ENCODE measurements at regions not wholly inside any gene's neighbourhood (a gene's known extent, or its start where the extent isn't known, plus 50 kb on each side); places are given as distances from the start of the nearest gene placed in this dataset.
"Not testable (repeated sequence)": the region's sequence is repeated elsewhere in the genome, so short reads cannot be mapped to it uniquely, and the experiment has no call there.

DNA sequence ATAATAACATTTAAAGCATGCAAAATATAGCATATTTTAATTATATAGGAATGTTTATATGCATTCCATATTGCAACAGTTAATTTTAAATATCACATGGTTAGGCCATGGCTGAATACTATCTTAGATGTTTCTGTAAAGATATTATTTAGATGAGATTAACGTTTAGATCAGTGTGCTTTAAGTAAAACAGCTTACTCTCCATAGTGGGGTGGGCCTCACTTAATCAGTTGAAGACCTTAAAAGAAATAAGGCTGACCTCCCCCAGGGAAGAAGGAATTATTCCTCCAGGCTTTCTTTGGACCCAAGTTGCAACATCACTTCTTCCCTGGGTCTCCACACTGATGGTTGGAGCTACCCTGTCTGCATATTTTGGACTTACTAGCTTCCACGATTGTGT lies 1246.5 kb downstream of the TYW1 start:
- Histone ChIP-seq H3K4me1 (ENCODE audit: control insufficient read depth, insufficient read depth, low read length, poor library complexity, severe bottlenecking) (no peaks in the 10 kb centered on the region), H3K36me3 (ENCODE audit: control insufficient read depth, insufficient read depth, low read length) (no peaks in the 10 kb centered on the region), H3K27me3 (replicated peaks; ENCODE audit: control insufficient read depth, insufficient read depth, low read length, poor library complexity, severe bottlenecking) (no peaks in the 10 kb centered on the region), H3K4me3 (ENCODE audit: insufficient read depth, low read depth, low read length, poor library complexity, severe bottlenecking) (no peak overlapping the region), H3K9me3 (ENCODE audit: control insufficient read depth, low read length) (no peaks in the 10 kb centered on the region), H3K27ac (ENCODE audit: insufficient read depth, low read length, poor library complexity, severe bottlenecking) (no peak overlapping the region)
- no peak for DNase-seq

DNA sequence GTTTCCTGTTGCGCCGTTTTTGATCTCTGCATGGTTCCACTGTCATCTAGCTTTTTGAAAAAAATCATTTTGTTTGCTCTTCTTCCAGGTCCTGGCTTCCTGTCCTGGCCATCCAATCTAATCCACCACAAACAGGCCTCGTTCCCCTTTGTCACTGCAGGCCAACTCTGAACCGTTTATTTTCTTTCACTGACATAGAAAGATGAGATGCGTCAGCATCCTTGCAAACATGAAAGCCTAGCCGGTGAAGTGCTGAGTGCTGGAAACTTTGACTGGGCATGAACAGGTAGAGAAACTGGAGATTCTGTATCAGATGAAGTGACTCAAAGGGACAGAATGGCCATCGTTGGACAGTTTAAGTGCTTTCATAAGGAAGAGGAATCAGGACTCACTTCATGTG lies 1247.8 kb downstream of the TYW1 start:
- no peaks in the 10 kb centered on the region for H3K27me3 ChIP-seq (replicated peaks; ENCODE audit: control insufficient read depth, insufficient read depth, low read length, poor library complexity, severe bottlenecking)

GRCh38 chr7:68245688-68246087 lies 1249.1 kb downstream of the TYW1 start:
- DNase-seq, result no peak
- Histone ChIP-seq H3K4me3 (ENCODE audit: insufficient read depth, low read depth, low read length, poor library complexity, severe bottlenecking) (no peak overlapping the region), H3K36me3 (ENCODE audit: control insufficient read depth, insufficient read depth, low read length) (no peaks in the 10 kb centered on the region), H3K27ac (ENCODE audit: insufficient read depth, low read length, poor library complexity, severe bottlenecking) (no peak overlapping the region), H3K27me3 (replicated peaks; ENCODE audit: control insufficient read depth, insufficient read depth, low read length, poor library complexity, severe bottlenecking) (no peaks in the 10 kb centered on the region), H3K4me1 (ENCODE audit: control insufficient read depth, insufficient read depth, low read length, poor library complexity, severe bottlenecking) (no peaks in the 10 kb centered on the region), H3K9me3 (ENCODE audit: control insufficient read depth, low read length) (no peaks in the 10 kb centered on the region)

More for the DNA sequence above, 1247.8 kb downstream of the TYW1 start:
- Histone ChIP-seq H3K36me3 (ENCODE audit: control insufficient read depth, insufficient read depth, low read length) (no peaks in the 10 kb centered on the region), H3K9me3 (ENCODE audit: control insufficient read depth, low read length) (no peaks in the 10 kb centered on the region), H3K27ac (ENCODE audit: insufficient read depth, low read length, poor library complexity, severe bottlenecking) (no peak overlapping the region), H3K4me3 (ENCODE audit: insufficient read depth, low read depth, low read length, poor library complexity, severe bottlenecking) (no peak overlapping the region), H3K4me1 (ENCODE audit: control insufficient read depth, insufficient read depth, low read length, poor library complexity, severe bottlenecking) (no peaks in the 10 kb centered on the region)
- DNase-seq, result no peak

- Histone ChIP-seq H3K9me3 (ENCODE audit: control insufficient read depth, low read length) (no peaks in the 10 kb centered on the region), H3K27me3 (replicated peaks; ENCODE audit: control insufficient read depth, insufficient read depth, low read length, poor library complexity, severe bottlenecking) (no peaks in the 10 kb centered on the region), H3K27ac (ENCODE audit: insufficient read depth, low read length, poor library complexity, severe bottlenecking) (no peak overlapping the region), H3K36me3 (ENCODE audit: control insufficient read depth, insufficient read depth, low read length) (no peaks in the 10 kb centered on the region), H3K4me1 (ENCODE audit: control insufficient read depth, insufficient read depth, low read length, poor library complexity, severe bottlenecking) (no peaks in the 10 kb centered on the region), H3K4me3 (ENCODE audit: insufficient read depth, low read depth, low read length, poor library complexity, severe bottlenecking) (no peak overlapping the region)
- DNase-seq, result no peak
Measured at GRCh38 chr7:68246189-68246633, 1249.6 kb downstream of the TYW1 start.

GRCh38 chr7:68247126-68247525 lies 1250.5 kb downstream of the TYW1 start:
- no peak for DNase-seq
- H3K9me3 ChIP-seq (ENCODE audit: control insufficient read depth, low read length), result no peaks in the 10 kb centered on the region
- H3K27me3 ChIP-seq (replicated peaks; ENCODE audit: control insufficient read depth, insufficient read depth, low read length, poor library complexity, severe bottlenecking), result no peaks in the 10 kb centered on the region
- H3K36me3 ChIP-seq (ENCODE audit: control insufficient read depth, insufficient read depth, low read length), result no peaks in the 10 kb centered on the region
- H3K4me3 ChIP-seq (ENCODE audit: insufficient read depth, low read depth, low read length, poor library complexity, severe bottlenecking), result no peak overlapping the region
- no peak overlapping the region for H3K27ac ChIP-seq (ENCODE audit: insufficient read depth, low read length, poor library complexity, severe bottlenecking)
- no peaks in the 10 kb centered on the region for H3K4me1 ChIP-seq (ENCODE audit: control insufficient read depth, insufficient read depth, low read length, poor library complexity, severe bottlenecking)

DNA sequence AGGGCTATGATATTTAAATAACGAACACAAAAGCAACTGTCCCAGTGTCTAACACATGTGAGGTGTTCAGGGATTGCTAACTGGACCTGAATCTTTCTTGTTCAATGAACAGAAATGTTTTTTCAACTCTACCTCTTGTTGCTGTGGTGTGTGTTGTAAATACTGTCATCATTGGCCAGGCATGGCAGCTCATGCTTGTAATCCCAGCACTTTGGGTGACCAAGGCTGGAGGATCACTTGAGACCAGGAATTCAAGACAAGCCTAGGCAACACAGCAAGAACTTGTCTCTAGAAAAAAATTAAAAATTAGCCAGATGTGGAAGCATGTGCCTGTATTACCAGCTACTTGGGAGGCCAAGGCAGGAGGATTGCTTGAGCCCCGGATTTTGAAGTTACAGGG lies 1250.9 kb downstream of the TYW1 start:
- Histone ChIP-seq H3K4me3 (ENCODE audit: insufficient read depth, low read depth, low read length, poor library complexity, severe bottlenecking) (no peak overlapping the region), H3K4me1 (ENCODE audit: control insufficient read depth, insufficient read depth, low read length, poor library complexity, severe bottlenecking) (no peaks in the 10 kb centered on the region), H3K27ac (ENCODE audit: insufficient read depth, low read length, poor library complexity, severe bottlenecking) (no peak overlapping the region), H3K36me3 (ENCODE audit: control insufficient read depth, insufficient read depth, low read length) (no peaks in the 10 kb centered on the region), H3K27me3 (replicated peaks; ENCODE audit: control insufficient read depth, insufficient read depth, low read length, poor library complexity, severe bottlenecking) (no peaks in the 10 kb centered on the region), H3K9me3 (ENCODE audit: control insufficient read depth, low read length) (no peaks in the 10 kb centered on the region)
- DNase-seq, result no peak

DNA sequence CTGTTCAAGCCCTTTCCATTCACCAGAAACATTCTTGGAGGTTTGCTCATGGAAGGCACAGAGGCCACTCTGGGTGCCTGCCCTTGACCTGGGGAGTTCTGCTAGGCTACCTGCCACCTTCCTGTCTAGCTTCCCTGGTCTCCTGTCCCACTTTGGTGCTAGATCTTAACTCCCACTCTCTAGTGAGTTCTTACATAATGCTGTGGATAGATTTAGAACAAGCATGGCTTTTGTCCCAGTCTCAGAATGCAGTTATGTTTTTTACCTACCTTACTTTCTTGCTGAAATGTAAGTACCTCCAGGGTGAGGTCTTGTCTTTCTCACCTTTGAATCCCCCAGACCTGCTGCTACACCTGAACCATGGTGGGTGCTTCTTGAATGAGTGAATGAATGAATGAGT lies 1252.3 kb downstream of the TYW1 start:
- Histone ChIP-seq H3K9me3 (ENCODE audit: control insufficient read depth, low read length) (no peaks in the 10 kb centered on the region), H3K27ac (ENCODE audit: insufficient read depth, low read length, poor library complexity, severe bottlenecking) (no peak overlapping the region)
- no peak for DNase-seq

GRCh38 chr7:68249611-68250010 lies 1253.0 kb downstream of the TYW1 start:
- Histone ChIP-seq H3K4me3 (ENCODE audit: insufficient read depth, low read depth, low read length, poor library complexity, severe bottlenecking) (no peak overlapping the region), H3K36me3 (ENCODE audit: control insufficient read depth, insufficient read depth, low read length) (no peaks in the 10 kb centered on the region), H3K9me3 (ENCODE audit: control insufficient read depth, low read length) (no peaks in the 10 kb centered on the region), H3K27me3 (replicated peaks; ENCODE audit: control insufficient read depth, insufficient read depth, low read length, poor library complexity, severe bottlenecking) (no peaks in the 10 kb centered on the region), H3K27ac (ENCODE audit: insufficient read depth, low read length, poor library complexity, severe bottlenecking) (no peak overlapping the region), H3K4me1 (ENCODE audit: control insufficient read depth, insufficient read depth, low read length, poor library complexity, severe bottlenecking) (no peaks in the 10 kb centered on the region)
- DNase-seq, result no peak

More for the DNA sequence above, 1252.3 kb downstream of the TYW1 start:
- H3K36me3 ChIP-seq (ENCODE audit: control insufficient read depth, insufficient read depth, low read length), result no peaks in the 10 kb centered on the region
- no peaks in the 10 kb centered on the region for H3K4me1 ChIP-seq (ENCODE audit: control insufficient read depth, insufficient read depth, low read length, poor library complexity, severe bottlenecking)
- no peak overlapping the region for H3K4me3 ChIP-seq (ENCODE audit: insufficient read depth, low read depth, low read length, poor library complexity, severe bottlenecking)
- no peaks in the 10 kb centered on the region for H3K27me3 ChIP-seq (replicated peaks; ENCODE audit: control insufficient read depth, insufficient read depth, low read length, poor library complexity, severe bottlenecking)

DNA sequence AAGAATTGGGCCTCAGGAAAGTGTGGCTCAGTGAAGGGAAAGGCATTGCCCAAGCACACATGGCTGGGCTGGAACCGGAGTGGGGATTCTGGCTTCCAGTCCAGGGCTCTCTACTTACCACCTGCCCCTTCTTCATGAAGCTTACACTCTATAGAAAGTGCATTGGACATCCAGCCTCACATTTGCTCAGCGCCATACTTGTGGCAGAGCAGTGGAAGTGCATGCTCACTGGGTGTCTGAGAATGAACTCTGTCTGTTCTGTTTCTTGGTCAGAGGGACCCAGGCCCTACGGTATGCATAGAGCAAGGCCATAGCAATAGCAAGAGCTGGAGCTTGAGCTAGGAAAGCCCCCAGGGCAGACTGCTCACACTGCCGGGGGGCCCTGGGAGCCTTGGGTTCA lies 1253.5 kb downstream of the TYW1 start:
- Histone ChIP-seq H3K4me3 (ENCODE audit: insufficient read depth, low read depth, low read length, poor library complexity, severe bottlenecking) (no peak overlapping the region), H3K36me3 (ENCODE audit: control insufficient read depth, insufficient read depth, low read length) (no peaks in the 10 kb centered on the region), H3K9me3 (ENCODE audit: control insufficient read depth, low read length) (no peaks in the 10 kb centered on the region), H3K27ac (ENCODE audit: insufficient read depth, low read length, poor library complexity, severe bottlenecking) (no peak overlapping the region), H3K27me3 (replicated peaks; ENCODE audit: control insufficient read depth, insufficient read depth, low read length, poor library complexity, severe bottlenecking) (no peaks in the 10 kb centered on the region), H3K4me1 (ENCODE audit: control insufficient read depth, insufficient read depth, low read length, poor library complexity, severe bottlenecking) (no peaks in the 10 kb centered on the region)
- no peak for DNase-seq

- H3K27ac ChIP-seq (ENCODE audit: insufficient read depth, low read length, poor library complexity, severe bottlenecking); H3K9me3 ChIP-seq (ENCODE audit: control insufficient read depth, low read length); H3K4me1 ChIP-seq (ENCODE audit: control insufficient read depth, insufficient read depth, low read length, poor library complexity, severe bottlenecking); DNase-seq; H3K4me3 ChIP-seq (ENCODE audit: insufficient read depth, low read depth, low read length, poor library complexity, severe bottlenecking); H3K27me3 ChIP-seq (replicated peaks; ENCODE audit: control insufficient read depth, insufficient read depth, low read length, poor library complexity, severe bottlenecking); H3K36me3 ChIP-seq (ENCODE audit: control insufficient read depth, insufficient read depth, low read length): not testable (repeated sequence)
Measured at GRCh38 chr7:68254815-68255214, 1258.2 kb downstream of the TYW1 start.

GRCh38 chr7:68256295-68256694 lies 1259.7 kb downstream of the TYW1 start:
- Histone ChIP-seq H3K9me3 (ENCODE audit: control insufficient read depth, low read length) (no peaks in the 10 kb centered on the region), H3K27ac (ENCODE audit: insufficient read depth, low read length, poor library complexity, severe bottlenecking) (no peak overlapping the region), H3K36me3 (ENCODE audit: control insufficient read depth, insufficient read depth, low read length) (no peaks in the 10 kb centered on the region), H3K27me3 (replicated peaks; ENCODE audit: control insufficient read depth, insufficient read depth, low read length, poor library complexity, severe bottlenecking) (no peaks in the 10 kb centered on the region), H3K4me3 (ENCODE audit: insufficient read depth, low read depth, low read length, poor library complexity, severe bottlenecking) (no peak overlapping the region), H3K4me1 (ENCODE audit: control insufficient read depth, insufficient read depth, low read length, poor library complexity, severe bottlenecking) (no peaks in the 10 kb centered on the region)
- DNase-seq, result no peak
